Lung microvascular endothelial cell (primary cell): ENCODE measurements at regions not wholly inside any gene's neighbourhood (a gene's known extent, or its start where the extent isn't known, plus 50 kb on each side); places are given as distances from the start of the nearest gene placed in this dataset.
"Not testable (repeated sequence)": the region's sequence is repeated elsewhere in the genome, so short reads cannot be mapped to it uniquely, and the experiment has no call there.

Experiments
- DNase-seq, 2 donors: peaks; one replicate each; pipeline versions ENCODE4 v3.0.0 to v3.0.0-alpha.2; 2010; ENCODE audit warnings: low read depth in 2 of 2

- no peak for DNase-seq
Measured at GRCh38 chr2:175829741-175830140, 172.3 kb downstream of the LNPK start.

- DNase-seq = no peak
Measured at GRCh38 chr2:175827856-175828255, 174.2 kb downstream of the LNPK start.

- no peak for DNase-seq
Measured at GRCh38 chr2:175824243-175824642, 177.8 kb downstream of the LNPK start.

GRCh38 chr2:175823707-175824073, 178.4 kb downstream of the LNPK start:
- no peak for DNase-seq

- DNase-seq = no peak
Measured at GRCh38 chr2:175823002-175823706, 178.9 kb downstream of the LNPK start.

GRCh38 chr2:175817221-175817620, 184.8 kb downstream of the LNPK start:
- DNase-seq = no peak

GRCh38 chr2:175815537-175815936, 186.5 kb downstream of the LNPK start:
- no peak for DNase-seq

GRCh38 chr2:175811971-175812370, 190.1 kb downstream of the LNPK start:
- DNase-seq = no peak

- no peak for DNase-seq
Measured at GRCh38 chr2:175808858-175809257, 193.2 kb downstream of the LNPK start.

GRCh38 chr2:175808078-175808477, 194.0 kb downstream of the LNPK start:
- no peak for DNase-seq

GRCh38 chr2:175807031-175807873, 194.8 kb downstream of the LNPK start:
- DNase-seq = no peak

- DNase-seq = no peak
Measured at GRCh38 chr2:175806570-175806969, 195.5 kb downstream of the LNPK start.

- no peak for DNase-seq
Measured at GRCh38 chr2:175806125-175806490, 196.0 kb downstream of the LNPK start.

GRCh38 chr2:175805442-175806124, 196.5 kb downstream of the LNPK start:
- DNase-seq = no peak

- DNase-seq = no peak
Measured at GRCh38 chr2:175804122-175804521, 197.9 kb downstream of the LNPK start.

- not testable (repeated sequence) for DNase-seq
Measured at GRCh38 chr2:175796422-175796821, 205.6 kb downstream of the LNPK start.

- DNase-seq = no peak
Measured at GRCh38 chr2:175793648-175794047, 208.4 kb downstream of the LNPK start.

- no peak for DNase-seq
Measured at GRCh38 chr2:175792881-175793280, 209.2 kb downstream of the LNPK start.

GRCh38 chr2:175792199-175792598, 209.9 kb downstream of the LNPK start:
- DNase-seq = no peak

GRCh38 chr2:175786471-175787124, 215.5 kb downstream of the LNPK start:
- DNase-seq = no peak

- not testable (repeated sequence) for DNase-seq
Measured at GRCh38 chr2:175777337-175777736, 224.7 kb downstream of the LNPK start.

- no peak for DNase-seq
Measured at GRCh38 chr2:175769200-175769599, 232.9 kb downstream of the LNPK start.
